Esophagus squamous epithelium (tissue), 4 donors: ENCODE measurements at regions not wholly inside any gene's neighbourhood (a gene's known extent, or its start where the extent isn't known, plus 50 kb on each side); places are given as distances from the start of the nearest gene placed in this dataset.

Experiments used
- CTCF ChIP-seq, 6 experiments: fragments of 450-650 bp in 4 of 6; fragments of 200-600 bp in 2 of 6; sonication (generic) in 2 of 6; IDR thresholded peaks; one replicate each; pipeline ENCODE4 v1.5.1; 2016 to 2019; ENCODE audit warnings: antibody characterized with exemption in 6 of 6, mild to moderate bottlenecking in 4 of 6, moderate library complexity in 4 of 6
- POLR2A ChIP-seq, 4 donors: fragments of 450-650 bp; IDR thresholded peaks; one replicate each; pipeline ENCODE4 v1.6.1; 2017; ENCODE audit warnings: antibody characterized with exemption in 4 of 4, mild to moderate bottlenecking in 4 of 4, moderate library complexity in 3 of 4

- TF ChIP-seq CTCF (IDR thresholded peaks at IDR 0.05): no peak
- TF ChIP-seq POLR2A (IDR thresholded peaks at IDR 0.05): no peak
Observed at GRCh38 chr4:125515016-125515415, 200.3 kb downstream of the FAT4 start.
